Nephron progenitor cell (in vitro differentiated cells): ENCODE measurements at regions not wholly inside any gene's neighbourhood (a gene's known extent, or its start where the extent isn't known, plus 50 kb on each side); places are given as distances from the start of the nearest gene placed in this dataset.

Source experiments
- DNase-seq: peaks from one replicate; pipeline ENCODE4 v3.0.0; 2021
- H3K27ac Mint-ChIP-seq: 2 replicates; pipeline ENCODE4 v1.8.0; 2021; ENCODE audit warnings: mild to moderate bottlenecking, moderate library complexity, mixed read lengths
- H3K27me3 Mint-ChIP-seq: 2 replicates; pipeline ENCODE4 v1.8.0; 2021; ENCODE audit warnings: mild to moderate bottlenecking, low read depth, mixed read lengths; ENCODE audit not compliant: poor library complexity
- H3K36me3 Mint-ChIP-seq: 2 replicates; pipeline ENCODE4 v1.8.0; 2021; ENCODE audit warnings: low read depth, mixed read lengths
- H3K4me1 Mint-ChIP-seq: 2 replicates; pipeline ENCODE4 v1.8.0; 2021; ENCODE audit warnings: mixed read lengths
- H3K4me3 Mint-ChIP-seq: 2 replicates; pipeline ENCODE4 v1.8.0; 2021; ENCODE audit warnings: mild to moderate bottlenecking, moderate library complexity, mixed read lengths
- H3K9me3 Mint-ChIP-seq: 2 replicates; pipeline ENCODE4 v1.8.0; 2021; ENCODE audit warnings: mild to moderate bottlenecking, moderate library complexity, mixed read lengths
- CTCF ChIP-seq: fragments of 200-600 bp; sonication (generic); IDR thresholded peaks from 2 replicates; pipeline ENCODE4 v1.5.0; 2021; ENCODE audit warnings: antibody characterized with exemption

- Mint-ChIP-seq H3K36me3 (no peaks in the 10 kb centered on the region), H3K27me3 (no peaks in the 10 kb centered on the region), H3K27ac (peak overlapping the region; percentile 30), H3K4me1 (peaks cover 23% of the 10 kb centered on the region), H3K4me3 (no peak overlapping the region), H3K9me3 (peaks cover 8% of the 10 kb centered on the region)
- DNase-seq, result no peak
- no peak for TF ChIP-seq CTCF
Observed at GRCh38 chr5:173513521-173513991, 102.9 kb downstream of the BOD1 start.

- Mint-ChIP-seq H3K36me3 (no peaks in the 10 kb centered on the region), H3K4me3 (no peak overlapping the region), H3K27me3 (no peaks in the 10 kb centered on the region), H3K27ac (peak overlapping the region; percentile 30), H3K4me1 (peaks cover 23% of the 10 kb centered on the region), H3K9me3 (peaks cover 3% of the 10 kb centered on the region)
- no peak for DNase-seq
- TF ChIP-seq CTCF, result no peak
Observed at GRCh38 chr5:173512637-173513435, 103.6 kb downstream of the BOD1 start.

- TF ChIP-seq CTCF, result no peak
- peaks cover 8% of the 10 kb centered on the region for H3K9me3 Mint-ChIP-seq
- H3K4me1 Mint-ChIP-seq, result peaks cover 17% of the 10 kb centered on the region
Observed at GRCh38 chr5:173509060-173509459, 107.4 kb downstream of the BOD1 start.

GRCh38 chr5:173507171-173507570 is 109.3 kb downstream of the BOD1 start:
- peaks cover 8% of the 10 kb centered on the region for H3K9me3 Mint-ChIP-seq
- H3K4me1 Mint-ChIP-seq, result peaks cover 3% of the 10 kb centered on the region
- TF ChIP-seq CTCF, result no peak
- H3K4me3 Mint-ChIP-seq, result no peak overlapping the region
- no peaks in the 10 kb centered on the region for H3K36me3 Mint-ChIP-seq
- no peak for DNase-seq
- no peaks in the 10 kb centered on the region for H3K27me3 Mint-ChIP-seq
- H3K27ac Mint-ChIP-seq, result no peak overlapping the region

More at GRCh38 chr5:173509060-173509459, 107.4 kb downstream of the BOD1 start:
- no peaks in the 10 kb centered on the region for H3K36me3 Mint-ChIP-seq
- no peak overlapping the region for H3K4me3 Mint-ChIP-seq
- H3K27me3 Mint-ChIP-seq, result no peaks in the 10 kb centered on the region
- DNase-seq, result no peak
- no peak overlapping the region for H3K27ac Mint-ChIP-seq

GRCh38 chr5:173505634-173506033 is 110.8 kb downstream of the BOD1 start:
- Mint-ChIP-seq H3K9me3 (peaks cover 8% of the 10 kb centered on the region), H3K4me1 (peaks cover 5% of the 10 kb centered on the region), H3K27me3 (no peaks in the 10 kb centered on the region), H3K36me3 (no peaks in the 10 kb centered on the region), H3K27ac (no peak overlapping the region), H3K4me3 (no peak overlapping the region)
- no peak for DNase-seq
- no peak for TF ChIP-seq CTCF

GRCh38 chr5:173501922-173502321 is 114.5 kb downstream of the BOD1 start:
- no peak for DNase-seq
- no peak for TF ChIP-seq CTCF
- H3K9me3 Mint-ChIP-seq, result peaks cover 6% of the 10 kb centered on the region
- no peak overlapping the region for H3K27ac Mint-ChIP-seq
- no peak overlapping the region for H3K4me3 Mint-ChIP-seq
- no peaks in the 10 kb centered on the region for H3K36me3 Mint-ChIP-seq
- peaks cover 33% of the 10 kb centered on the region for H3K4me1 Mint-ChIP-seq
- H3K27me3 Mint-ChIP-seq, result no peaks in the 10 kb centered on the region
